ENCODE measurements at regions not wholly inside any gene's neighbourhood (a gene's known extent, or its start where the extent isn't known, plus 50 kb on each side); places are given as distances from the start of the nearest gene placed in this dataset.
"Not testable (repeated sequence)": the region's sequence is repeated elsewhere in the genome, so short reads cannot be mapped to it uniquely, and the experiment has no call there.

DNA sequence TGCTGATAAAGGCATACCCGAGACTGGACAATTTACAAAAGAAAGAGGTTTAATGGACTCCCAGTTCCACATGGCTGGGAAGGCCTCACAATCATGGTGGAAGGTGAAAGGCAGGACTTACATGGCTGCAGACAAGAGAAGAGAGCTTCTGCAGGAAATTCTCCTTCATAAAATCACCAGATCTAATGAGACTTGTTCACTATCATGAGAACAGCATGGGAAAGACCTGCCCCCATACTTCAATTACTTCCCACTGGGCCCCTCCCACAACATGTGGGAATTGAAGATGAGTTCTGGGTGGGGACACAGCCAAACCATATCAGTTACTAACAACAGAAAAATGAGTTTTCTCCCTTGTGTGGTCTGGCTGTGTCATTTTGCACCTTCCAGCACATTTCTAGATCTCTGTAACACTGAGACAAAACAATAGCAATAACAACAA lies 741.4 kb downstream of the KCNT2 start:
- Histone ChIP-seq H3K4me3 (no peak overlapping the region), H3K9me3 (no peaks in the 10 kb centered on the region), H3K36me3 (no peaks in the 10 kb centered on the region), H3K27ac (no peak overlapping the region), H3K4me1 (no peaks in the 10 kb centered on the region), H3K27me3 (no peaks in the 10 kb centered on the region)
- intact Hi-C loops (cut with DNase I; ENCODE audit: low total_unique reads): no loop called here
- DNase-seq: no peak
- TF ChIP-seq, protein P1, sequence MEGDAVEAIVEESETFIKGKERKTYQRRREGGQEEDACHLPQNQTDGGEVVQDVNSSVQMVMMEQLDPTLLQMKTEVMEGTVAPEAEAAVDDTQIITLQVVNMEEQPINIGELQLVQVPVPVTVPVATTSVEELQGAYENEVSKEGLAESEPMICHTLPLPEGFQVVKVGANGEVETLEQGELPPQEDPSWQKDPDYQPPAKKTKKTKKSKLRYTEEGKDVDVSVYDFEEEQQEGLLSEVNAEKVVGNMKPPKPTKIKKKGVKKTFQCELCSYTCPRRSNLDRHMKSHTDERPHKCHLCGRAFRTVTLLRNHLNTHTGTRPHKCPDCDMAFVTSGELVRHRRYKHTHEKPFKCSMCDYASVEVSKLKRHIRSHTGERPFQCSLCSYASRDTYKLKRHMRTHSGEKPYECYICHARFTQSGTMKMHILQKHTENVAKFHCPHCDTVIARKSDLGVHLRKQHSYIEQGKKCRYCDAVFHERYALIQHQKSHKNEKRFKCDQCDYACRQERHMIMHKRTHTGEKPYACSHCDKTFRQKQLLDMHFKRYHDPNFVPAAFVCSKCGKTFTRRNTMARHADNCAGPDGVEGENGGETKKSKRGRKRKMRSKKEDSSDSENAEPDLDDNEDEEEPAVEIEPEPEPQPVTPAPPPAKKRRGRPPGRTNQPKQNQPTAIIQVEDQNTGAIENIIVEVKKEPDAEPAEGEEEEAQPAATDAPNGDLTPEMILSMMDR (IDR thresholded peaks at IDR 0.05): no peak

DNA sequence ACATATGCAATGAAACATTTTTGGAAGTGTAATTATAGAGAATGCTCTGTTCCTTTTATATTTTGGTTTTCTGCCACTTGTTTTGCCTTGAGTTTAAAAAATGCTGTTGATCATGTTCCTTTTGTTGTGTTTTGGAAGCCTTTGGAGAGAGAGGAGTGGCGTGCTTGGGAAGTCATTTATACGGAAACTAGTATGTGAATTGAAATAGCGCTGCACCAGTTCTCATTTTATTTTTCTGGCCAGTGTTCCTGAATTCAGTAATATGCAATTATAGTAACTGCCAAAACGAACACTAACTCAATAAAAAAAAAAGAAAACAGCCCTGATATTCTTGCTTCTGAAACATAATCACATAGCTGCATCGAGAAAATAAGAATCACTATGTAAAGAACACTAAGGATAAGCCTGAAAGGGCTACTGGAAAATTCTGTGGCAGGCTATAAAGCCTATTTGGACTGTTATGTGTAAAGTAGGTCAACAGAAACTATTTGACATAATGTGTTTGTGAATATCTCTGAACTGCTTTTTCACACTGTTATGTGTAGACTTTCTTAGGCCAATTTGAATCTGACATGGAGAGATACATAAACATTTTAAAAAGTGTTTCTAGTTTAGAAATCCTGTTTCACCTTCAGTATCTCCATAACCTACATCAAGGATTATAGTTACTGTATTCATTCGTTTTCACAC lies 742.0 kb downstream of the KCNT2 start:
- Histone ChIP-seq H3K27ac (no peak overlapping the region), H3K4me1 (no peaks in the 10 kb centered on the region), H3K36me3 (no peaks in the 10 kb centered on the region), H3K9me3 (no peaks in the 10 kb centered on the region), H3K27me3 (no peaks in the 10 kb centered on the region), H3K4me3 (no peak overlapping the region)
- no peak for DNase-seq
- intact Hi-C loops (cut with DNase I; ENCODE audit: low total_unique reads): no loop called here
- TF ChIP-seq, protein P1 (IDR thresholded peaks at IDR 0.05): no peak

DNA sequence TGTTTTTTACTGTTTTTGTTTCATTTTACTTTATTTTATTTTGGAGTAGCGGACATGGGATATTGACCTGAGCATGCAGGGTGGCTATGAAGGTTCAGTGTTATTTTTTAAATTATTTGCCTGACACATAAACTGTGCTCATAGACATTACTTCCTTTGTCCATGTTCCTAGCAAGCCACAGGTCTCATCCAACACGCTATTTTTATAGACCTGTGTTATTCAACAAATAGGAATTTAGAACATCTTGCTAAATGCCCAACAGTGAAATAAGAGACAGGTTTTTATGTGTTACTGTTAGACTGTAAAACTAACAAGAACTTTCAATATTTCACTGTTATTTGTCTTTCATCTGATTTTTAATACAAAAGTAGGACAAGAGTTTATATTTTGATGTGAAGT lies 756.4 kb downstream of the KCNT2 start:
- H3K27me3 ChIP-seq: no peaks in the 10 kb centered on the region
- no peaks in the 10 kb centered on the region for H3K9me3 ChIP-seq
- no peaks in the 10 kb centered on the region for H3K4me1 ChIP-seq
- no peaks in the 10 kb centered on the region for H3K36me3 ChIP-seq
- DNase-seq: no peak
- H3K27ac ChIP-seq: no peak overlapping the region
- H3K4me3 ChIP-seq: no peak overlapping the region
- intact Hi-C loops (cut with DNase I; ENCODE audit: low total_unique reads): no loop called here
- TF ChIP-seq, protein P1 (IDR thresholded peaks at IDR 0.05): no peak

DNA sequence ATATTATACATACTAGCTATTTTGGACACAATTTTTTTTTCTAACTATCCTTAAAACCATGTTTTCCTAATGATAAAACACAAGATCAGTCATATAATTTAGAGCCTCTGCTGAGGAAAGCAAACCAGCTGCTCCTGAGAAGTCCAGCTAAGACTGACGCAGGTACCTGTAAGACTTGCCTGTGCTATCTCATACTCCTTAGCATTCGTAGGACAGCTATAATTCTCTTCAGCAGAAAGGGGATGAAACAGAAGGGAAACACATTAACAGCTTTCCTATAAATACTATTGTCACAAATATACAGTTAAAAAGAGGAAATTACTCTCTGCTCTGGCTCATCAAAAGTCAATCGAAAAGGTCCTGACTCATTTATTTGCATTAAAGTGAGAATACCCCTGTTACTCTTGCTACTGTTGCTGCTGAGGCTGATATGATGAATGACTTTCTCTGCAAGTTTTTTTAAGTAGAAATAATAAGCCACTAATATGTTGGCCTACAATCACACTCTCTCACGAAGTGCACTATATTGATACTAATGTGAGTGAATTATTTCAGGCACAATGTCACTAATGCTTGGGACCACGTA lies 757.1 kb downstream of the KCNT2 start:
- Histone ChIP-seq H3K36me3 (no peaks in the 10 kb centered on the region), H3K27me3 (no peaks in the 10 kb centered on the region), H3K4me3 (no peak overlapping the region), H3K27ac (no peak overlapping the region), H3K4me1 (no peaks in the 10 kb centered on the region), H3K9me3 (no peaks in the 10 kb centered on the region)
- TF ChIP-seq, protein P1 (IDR thresholded peaks at IDR 0.05): no peak
- intact Hi-C loops (cut with DNase I; ENCODE audit: low total_unique reads): no loop called here
- no peak for DNase-seq

DNA sequence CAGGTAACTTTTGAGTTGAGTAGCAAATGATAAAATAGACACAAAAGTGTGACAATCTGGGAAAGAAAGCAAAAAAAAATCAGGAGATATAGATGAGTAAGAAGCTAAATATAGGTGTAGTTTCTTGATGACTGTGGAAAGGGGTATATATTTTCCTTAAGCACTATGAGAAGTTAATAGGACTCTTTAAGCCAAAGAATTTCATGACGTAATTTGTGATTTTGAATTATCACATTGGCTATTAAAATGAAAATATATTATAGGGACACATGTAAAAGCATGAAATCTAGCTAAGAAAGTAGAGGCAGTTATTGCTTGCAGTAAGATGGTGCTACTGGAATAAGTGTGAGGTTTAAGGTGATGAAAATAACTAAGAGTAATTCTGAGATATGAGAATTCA lies 759.1 kb downstream of the KCNT2 start:
- TF ChIP-seq, protein P1 (IDR thresholded peaks at IDR 0.05): no peak
- Histone ChIP-seq H3K9me3 (no peaks in the 10 kb centered on the region), H3K27ac (no peak overlapping the region), H3K4me1 (no peaks in the 10 kb centered on the region), H3K36me3 (no peaks in the 10 kb centered on the region), H3K4me3 (no peak overlapping the region), H3K27me3 (no peaks in the 10 kb centered on the region)
- no peak for DNase-seq
- intact Hi-C loops (cut with DNase I; ENCODE audit: low total_unique reads): no loop called here

DNA sequence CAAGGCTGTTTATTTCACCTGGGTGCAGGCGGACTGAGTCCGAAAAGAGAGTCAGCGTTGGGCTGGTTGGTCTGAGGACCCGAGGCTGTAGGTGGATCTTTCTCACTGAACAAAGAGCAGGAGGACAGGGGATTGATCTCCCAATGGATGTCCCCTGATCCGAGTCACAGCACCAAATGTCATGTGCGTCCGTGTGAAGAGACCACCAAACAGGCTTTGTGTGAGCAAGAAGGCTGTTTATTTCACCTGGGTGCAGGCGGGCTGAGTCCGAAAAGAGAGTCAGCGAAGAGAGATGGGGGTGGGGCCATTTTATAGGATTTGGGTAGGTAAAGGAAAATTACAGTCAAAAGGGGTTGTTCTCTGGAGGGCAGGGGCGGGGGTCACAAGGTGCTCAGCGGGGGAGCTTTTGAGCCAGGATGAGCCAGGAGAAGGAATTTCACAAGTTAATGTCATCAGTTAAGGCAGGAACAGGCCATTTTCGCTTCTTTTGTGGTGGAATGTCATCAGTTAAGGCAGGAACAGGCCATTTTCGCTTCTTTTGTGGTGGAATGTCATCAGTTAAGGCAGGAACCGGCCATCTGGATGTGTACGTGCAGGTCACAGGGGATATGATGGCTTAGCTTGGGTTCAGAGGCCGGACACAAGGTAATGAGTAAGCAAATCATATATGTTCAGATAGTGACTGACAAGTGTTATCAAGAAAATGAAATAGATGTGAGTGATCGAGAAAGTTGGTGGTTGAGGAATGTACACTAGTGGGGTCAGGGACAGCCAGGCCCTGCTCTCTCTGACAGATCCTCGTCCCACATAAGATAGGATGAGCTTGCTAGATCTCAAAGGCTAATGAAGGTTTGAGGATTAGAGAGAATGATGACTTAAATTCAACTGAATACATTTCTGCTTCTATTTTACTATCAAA lies 760.0 kb downstream of the KCNT2 start:
- H3K9me3 ChIP-seq; H3K27ac ChIP-seq; H3K36me3 ChIP-seq; intact Hi-C loops (cut with DNase I; ENCODE audit: low total_unique reads); DNase-seq; H3K4me3 ChIP-seq; H3K27me3 ChIP-seq; H3K4me1 ChIP-seq: not testable (repeated sequence)

Data from tibial artery (tissue), 4 donors.